ENCODE measurements at regions not wholly inside any gene's neighbourhood (a gene's known extent, or its start where the extent isn't known, plus 50 kb on each side); places are given as distances from the start of the nearest gene placed in this dataset.

- DNase-seq, result no peak
These were observed 53.6 kb upstream of the NT5E start for GRCh38 chr6:85396159-85396808.

GRCh38 chr6:85395746-85396145 is 54.1 kb upstream of the NT5E start:
- DNase-seq, result no peak

- DNase-seq, result no peak
These were observed 54.9 kb upstream of the NT5E start for GRCh38 chr6:85394853-85395538.

GRCh38 chr6:85394199-85394598 is 55.7 kb upstream of the NT5E start:
- DNase-seq, result no peak

- no peak for DNase-seq
These were observed 57.5 kb upstream of the NT5E start for GRCh38 chr6:85392379-85392778.

- DNase-seq, result no peak
These were observed 59.1 kb upstream of the NT5E start for GRCh38 chr6:85390775-85391174.

GRCh38 chr6:85390105-85390728 is 59.7 kb upstream of the NT5E start:
- no peak for DNase-seq

- peak in 1 of 2 donors; percentile 22 for DNase-seq
These were observed 60.6 kb upstream of the NT5E start for GRCh38 chr6:85389151-85389797.

- no peak for DNase-seq
These were observed 61.4 kb upstream of the NT5E start for GRCh38 chr6:85388531-85388930.

GRCh38 chr6:85385636-85386315 is 64.1 kb upstream of the NT5E start:
- DNase-seq, result no peak

- no peak for DNase-seq
These were observed 66.8 kb upstream of the NT5E start for GRCh38 chr6:85383042-85383441.

GRCh38 chr6:85382541-85382940 is 67.3 kb upstream of the NT5E start:
- no peak for DNase-seq

GRCh38 chr6:85372915-85373270 is 77.0 kb upstream of the NT5E start:
- DNase-seq, result no peak

GRCh38 chr6:85372188-85372914 is 77.5 kb upstream of the NT5E start:
- DNase-seq, result no peak

GRCh38 chr6:85368631-85369030 is 81.3 kb upstream of the NT5E start:
- DNase-seq, result no peak

GRCh38 chr6:85364344-85364743 is 85.5 kb upstream of the NT5E start:
- DNase-seq, result no peak

GRCh38 chr6:85363870-85364269 is 86.0 kb upstream of the NT5E start:
- DNase-seq, result no peak

- no peak for DNase-seq
These were observed 87.1 kb upstream of the NT5E start for GRCh38 chr6:85362652-85363310.

GRCh38 chr6:85361643-85362014 is 88.3 kb upstream of the NT5E start:
- no peak for DNase-seq

- DNase-seq, result no peak
These were observed 88.9 kb upstream of the NT5E start for GRCh38 chr6:85360794-85361642.

GRCh38 chr6:85357651-85358050 is 92.2 kb upstream of the NT5E start:
- no peak for DNase-seq

Measured in stimulated activated CD4-positive, alpha-beta T cell treated with anti-CD3 and anti-CD28 coated beads, Interleukin-2, amount 100 ng/mL, for 24 hours (primary cell).